ENCODE measurements at regions not wholly inside any gene's neighbourhood (a gene's known extent, or its start where the extent isn't known, plus 50 kb on each side); places are given as distances from the start of the nearest gene placed in this dataset.

DNA sequence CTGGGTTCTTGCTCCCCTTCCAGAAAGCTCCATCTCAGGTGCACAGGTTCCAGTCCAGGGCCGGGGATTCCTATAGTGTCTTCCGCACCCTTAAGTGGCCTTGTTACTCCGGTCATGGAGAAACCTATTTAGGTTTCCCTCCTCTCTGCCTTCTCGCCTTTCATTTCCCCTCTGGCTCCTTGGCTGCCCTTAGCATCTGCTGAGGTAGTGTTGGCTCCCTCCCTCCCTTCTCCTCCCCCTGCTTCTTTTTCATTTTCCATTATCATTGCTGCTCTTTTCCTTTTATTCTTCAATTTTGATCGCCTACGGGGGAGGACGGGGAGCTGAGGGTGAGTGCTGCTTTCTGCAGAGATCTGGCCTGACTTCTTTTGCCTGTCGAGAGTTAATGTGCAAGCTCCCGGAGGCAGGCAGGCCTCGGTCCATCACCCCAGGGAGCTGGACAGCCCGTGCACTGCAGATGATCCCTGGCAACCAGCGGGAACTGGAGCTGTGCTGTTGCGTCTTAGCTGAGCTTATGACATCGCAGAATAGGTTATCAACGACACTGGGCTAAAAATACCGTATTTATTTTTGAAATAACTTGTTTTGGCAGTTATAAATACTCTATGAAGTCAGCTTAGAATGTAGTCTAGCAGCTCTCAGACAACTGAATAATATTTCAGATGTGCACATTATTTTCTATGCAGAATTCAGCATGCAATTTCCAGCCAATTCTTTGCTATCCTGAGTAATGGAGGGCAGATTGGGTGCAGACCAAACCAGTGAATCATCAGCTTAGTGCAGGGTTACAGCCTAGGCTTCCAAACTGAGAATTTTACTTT lies 141.9 kb downstream of the SLC4A3 start:
- TF ChIP-seq, protein P1, sequence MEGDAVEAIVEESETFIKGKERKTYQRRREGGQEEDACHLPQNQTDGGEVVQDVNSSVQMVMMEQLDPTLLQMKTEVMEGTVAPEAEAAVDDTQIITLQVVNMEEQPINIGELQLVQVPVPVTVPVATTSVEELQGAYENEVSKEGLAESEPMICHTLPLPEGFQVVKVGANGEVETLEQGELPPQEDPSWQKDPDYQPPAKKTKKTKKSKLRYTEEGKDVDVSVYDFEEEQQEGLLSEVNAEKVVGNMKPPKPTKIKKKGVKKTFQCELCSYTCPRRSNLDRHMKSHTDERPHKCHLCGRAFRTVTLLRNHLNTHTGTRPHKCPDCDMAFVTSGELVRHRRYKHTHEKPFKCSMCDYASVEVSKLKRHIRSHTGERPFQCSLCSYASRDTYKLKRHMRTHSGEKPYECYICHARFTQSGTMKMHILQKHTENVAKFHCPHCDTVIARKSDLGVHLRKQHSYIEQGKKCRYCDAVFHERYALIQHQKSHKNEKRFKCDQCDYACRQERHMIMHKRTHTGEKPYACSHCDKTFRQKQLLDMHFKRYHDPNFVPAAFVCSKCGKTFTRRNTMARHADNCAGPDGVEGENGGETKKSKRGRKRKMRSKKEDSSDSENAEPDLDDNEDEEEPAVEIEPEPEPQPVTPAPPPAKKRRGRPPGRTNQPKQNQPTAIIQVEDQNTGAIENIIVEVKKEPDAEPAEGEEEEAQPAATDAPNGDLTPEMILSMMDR (IDR thresholded peaks at IDR 0.05; ENCODE audit: low read depth, low read length, poor library complexity, severe bottlenecking): no peak
- TF ChIP-seq EZH2phosphoT487 (IDR thresholded peaks at IDR 0.05; ENCODE audit: borderline replicate concordance, low read length): no peak
